Thyroid gland (tissue), 4 donors: ENCODE measurements at regions not wholly inside any gene's neighbourhood (a gene's known extent, or its start where the extent isn't known, plus 50 kb on each side); places are given as distances from the start of the nearest gene placed in this dataset.

Experiments
- POLR2A ChIP-seq, 2 donors: fragments of 450-650 bp; IDR thresholded peaks; one replicate each; pipeline ENCODE4 v1.6.1; 2017; ENCODE audit warnings: antibody characterized with exemption in 2 of 2, mild to moderate bottlenecking in 2 of 2, moderate library complexity in 1 of 2
- TF ChIP-seq, protein P1 (sequence below), 6 experiments: fragments of 200-600 bp in 3 of 6; fragments of 450-650 bp in 3 of 6; sonication (generic) in 3 of 6; IDR thresholded peaks; one replicate each; pipeline ENCODE4 v1.5.1; 2016 to 2019; ENCODE audit warnings: antibody characterized with exemption in 6 of 6, mild to moderate bottlenecking in 2 of 6, inconsistent platforms in 1 of 6, moderate library complexity in 1 of 6

DNA sequence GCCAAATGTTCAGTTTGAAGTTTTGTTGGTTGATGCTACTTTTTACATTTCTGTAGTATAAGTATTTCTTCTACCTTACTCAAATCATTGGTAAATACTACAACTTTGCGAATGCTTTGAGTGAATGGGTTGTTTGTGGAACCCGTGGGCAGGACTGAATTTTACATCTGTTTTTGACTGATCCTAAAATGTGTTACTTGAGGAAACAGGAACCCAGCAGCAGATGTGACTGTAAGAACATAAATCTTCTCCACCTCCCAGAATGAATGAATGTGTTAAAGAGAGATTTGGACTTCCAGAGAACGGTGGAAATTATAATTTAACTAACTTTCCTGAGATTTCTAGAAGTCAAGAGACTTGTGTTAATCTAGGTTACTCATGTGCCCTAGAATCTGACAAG lies 728.5 kb upstream of the MARCKS start:
- TF ChIP-seq POLR2A (IDR thresholded peaks at IDR 0.05), result no peak
- TF ChIP-seq, protein P1, sequence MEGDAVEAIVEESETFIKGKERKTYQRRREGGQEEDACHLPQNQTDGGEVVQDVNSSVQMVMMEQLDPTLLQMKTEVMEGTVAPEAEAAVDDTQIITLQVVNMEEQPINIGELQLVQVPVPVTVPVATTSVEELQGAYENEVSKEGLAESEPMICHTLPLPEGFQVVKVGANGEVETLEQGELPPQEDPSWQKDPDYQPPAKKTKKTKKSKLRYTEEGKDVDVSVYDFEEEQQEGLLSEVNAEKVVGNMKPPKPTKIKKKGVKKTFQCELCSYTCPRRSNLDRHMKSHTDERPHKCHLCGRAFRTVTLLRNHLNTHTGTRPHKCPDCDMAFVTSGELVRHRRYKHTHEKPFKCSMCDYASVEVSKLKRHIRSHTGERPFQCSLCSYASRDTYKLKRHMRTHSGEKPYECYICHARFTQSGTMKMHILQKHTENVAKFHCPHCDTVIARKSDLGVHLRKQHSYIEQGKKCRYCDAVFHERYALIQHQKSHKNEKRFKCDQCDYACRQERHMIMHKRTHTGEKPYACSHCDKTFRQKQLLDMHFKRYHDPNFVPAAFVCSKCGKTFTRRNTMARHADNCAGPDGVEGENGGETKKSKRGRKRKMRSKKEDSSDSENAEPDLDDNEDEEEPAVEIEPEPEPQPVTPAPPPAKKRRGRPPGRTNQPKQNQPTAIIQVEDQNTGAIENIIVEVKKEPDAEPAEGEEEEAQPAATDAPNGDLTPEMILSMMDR (IDR thresholded peaks at IDR 0.05), result no peak
